Gastrocnemius medialis (tissue), 4 donors: ENCODE measurements at regions not wholly inside any gene's neighbourhood (a gene's known extent, or its start where the extent isn't known, plus 50 kb on each side); places are given as distances from the start of the nearest gene placed in this dataset.

Experiments
- CTCF ChIP-seq, 5 experiments: fragments of 450-650 bp in 3 of 5; fragments of 200-600 bp in 2 of 5; sonication (generic) in 2 of 5; IDR thresholded peaks in 4 of 5; conservative IDR thresholded peaks in 1 of 5; 1 replicate in 4 of 5; 2 replicates in 1 of 5; pipeline ENCODE4 v1.5.1; 2016 to 2019; ENCODE audit warnings: antibody characterized with exemption in 5 of 5, mild to moderate bottlenecking in 3 of 5, moderate library complexity in 3 of 5
- POLR2A ChIP-seq, 2 donors: fragments of 450-650 bp; IDR thresholded peaks; one replicate each; pipeline ENCODE4 v1.6.1; 2017; ENCODE audit warnings: antibody characterized with exemption in 2 of 2, mild to moderate bottlenecking in 2 of 2, moderate library complexity in 2 of 2

- TF ChIP-seq CTCF (IDR thresholded peaks at IDR 0.05 in 4 of 5, conservative IDR thresholded peaks at IDR 0.05 in 1 of 5) (no peak), POLR2A (IDR thresholded peaks at IDR 0.05) (no peak)
Observed at GRCh38 chr20:11700831-11701230, 216.9 kb upstream of the BTBD3 start.
